ENCODE measurements at regions not wholly inside any gene's neighbourhood (a gene's known extent, or its start where the extent isn't known, plus 50 kb on each side); places are given as distances from the start of the nearest gene placed in this dataset.

GRCh38 chr7:31418928-31419327 is 78.4 kb upstream of the NEUROD6 start:
- TF ChIP-seq ZFX (IDR thresholded peaks at IDR 0.05; ENCODE audit: borderline replicate concordance) (no peak), CTCF (IDR thresholded peaks at IDR 0.05) (no peak)
- H3K27ac ChIP-seq = no peak overlapping the region

DNA sequence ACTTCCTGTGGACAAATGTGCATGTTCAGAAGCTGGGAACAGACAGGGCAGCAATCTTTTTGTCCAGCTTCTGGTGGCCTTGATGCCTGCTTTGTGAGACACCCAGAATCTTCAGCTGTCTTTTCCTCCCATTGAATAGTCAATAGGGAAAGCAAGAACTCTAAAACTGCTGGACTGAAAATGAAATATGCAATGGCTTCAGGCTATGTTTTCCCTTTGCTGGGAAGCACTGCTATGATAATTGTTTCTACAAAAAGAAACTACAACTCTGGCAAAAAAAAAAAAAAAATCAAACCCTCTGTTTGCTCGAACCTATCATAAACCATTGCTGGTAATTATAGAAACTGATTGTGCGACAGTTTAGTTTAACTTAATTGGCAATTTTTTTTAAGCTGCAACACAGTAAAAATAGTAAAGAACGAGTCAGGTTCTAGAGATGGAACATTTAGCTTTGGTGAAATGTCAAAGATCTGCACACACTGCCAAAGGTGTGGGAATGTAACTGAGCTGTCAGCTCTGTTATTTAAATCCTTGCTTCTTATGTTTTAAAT is 79.1 kb upstream of the NEUROD6 start:
- TF ChIP-seq ZFX (IDR thresholded peaks at IDR 0.05; ENCODE audit: borderline replicate concordance) (no peak), CTCF (IDR thresholded peaks at IDR 0.05) (no peak)
- H3K27ac ChIP-seq = no peak overlapping the region

- TF ChIP-seq CTCF (IDR thresholded peaks at IDR 0.05) = no peak
- no peak for TF ChIP-seq ZFX (IDR thresholded peaks at IDR 0.05; ENCODE audit: borderline replicate concordance)
- no peak overlapping the region for H3K27ac ChIP-seq
These were observed 80.4 kb upstream of the NEUROD6 start for GRCh38 chr7:31420948-31421347.

DNA sequence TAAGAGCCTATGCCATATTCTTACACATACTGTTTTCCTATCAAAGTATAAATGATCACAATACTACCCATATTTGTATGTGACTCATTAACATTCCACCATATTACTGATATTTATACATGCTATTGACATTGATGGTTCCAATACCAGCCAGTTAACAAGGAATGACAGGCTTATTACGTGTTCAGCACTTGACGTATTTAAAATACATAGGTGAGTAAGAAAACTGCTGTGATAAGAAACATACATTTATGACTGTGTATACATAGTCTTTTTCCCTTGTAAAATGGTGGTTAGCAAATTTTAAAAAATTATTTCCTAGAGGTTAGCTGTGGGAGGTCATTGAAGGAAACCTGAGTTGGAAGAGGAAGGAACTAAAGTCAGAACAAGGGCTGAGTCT is 81.1 kb upstream of the NEUROD6 start:
- H3K27ac ChIP-seq = no peak overlapping the region
- TF ChIP-seq CTCF (IDR thresholded peaks at IDR 0.05) (no peak), ZFX (IDR thresholded peaks at IDR 0.05; ENCODE audit: borderline replicate concordance) (no peak)

GRCh38 chr7:31423994-31424393 is 83.5 kb upstream of the NEUROD6 start:
- H3K27ac ChIP-seq = no peak overlapping the region
- no peak for TF ChIP-seq CTCF (IDR thresholded peaks at IDR 0.05)
- no peak for TF ChIP-seq ZFX (IDR thresholded peaks at IDR 0.05; ENCODE audit: borderline replicate concordance)

- H3K27ac ChIP-seq = no peak overlapping the region
- TF ChIP-seq CTCF (IDR thresholded peaks at IDR 0.05) = no peak
- no peak for TF ChIP-seq ZFX (IDR thresholded peaks at IDR 0.05; ENCODE audit: borderline replicate concordance)
These were observed 81.7 kb upstream of the ITPRID1 start for GRCh38 chr7:31432176-31432575.

DNA sequence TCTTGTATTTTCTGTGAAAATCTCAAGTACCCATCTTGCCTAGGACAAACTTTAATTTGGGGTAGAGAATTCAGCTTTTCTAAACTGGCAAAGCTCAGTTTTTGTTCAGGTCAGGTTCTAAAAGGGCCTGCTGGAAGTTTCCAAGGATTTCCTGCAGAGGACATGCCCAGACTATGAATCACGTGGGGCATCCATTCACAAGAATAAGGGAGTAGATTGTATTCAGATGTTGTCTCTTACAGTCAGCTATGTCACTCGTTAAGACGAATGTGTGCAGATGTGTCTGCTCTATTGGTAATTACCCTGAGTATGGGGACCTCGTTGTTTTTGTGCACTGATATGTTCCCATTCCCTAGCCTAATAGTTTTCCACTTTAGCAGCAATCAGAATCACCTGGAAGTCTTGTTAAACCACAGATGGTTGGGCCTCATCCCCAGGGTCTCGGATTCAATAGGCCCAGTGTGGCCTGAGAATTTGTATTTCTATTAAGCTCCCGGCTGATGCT is 81.0 kb upstream of the ITPRID1 start:
- TF ChIP-seq ZFX (IDR thresholded peaks at IDR 0.05; ENCODE audit: borderline replicate concordance) = no peak
- no peak for TF ChIP-seq CTCF (IDR thresholded peaks at IDR 0.05)
- H3K27ac ChIP-seq = no peak overlapping the region

Measured in 22Rv1 (cell line).